SH-SY5Y (cell line): ENCODE measurements at regions not wholly inside any gene's neighbourhood (a gene's known extent, or its start where the extent isn't known, plus 50 kb on each side); places are given as distances from the start of the nearest gene placed in this dataset.

Experiments used
- GATA2 ChIP-seq: IDR thresholded peaks from 2 replicates; pipeline ENCODE4 v1.6.1; 2011; ENCODE audit warnings: mild to moderate bottlenecking, low read depth, low read length
- GATA3 ChIP-seq: IDR thresholded peaks from 2 replicates; pipeline ENCODE4 v1.6.1; 2011; ENCODE audit warnings: low read depth, mild to moderate bottlenecking, low read length, moderate library complexity

DNA sequence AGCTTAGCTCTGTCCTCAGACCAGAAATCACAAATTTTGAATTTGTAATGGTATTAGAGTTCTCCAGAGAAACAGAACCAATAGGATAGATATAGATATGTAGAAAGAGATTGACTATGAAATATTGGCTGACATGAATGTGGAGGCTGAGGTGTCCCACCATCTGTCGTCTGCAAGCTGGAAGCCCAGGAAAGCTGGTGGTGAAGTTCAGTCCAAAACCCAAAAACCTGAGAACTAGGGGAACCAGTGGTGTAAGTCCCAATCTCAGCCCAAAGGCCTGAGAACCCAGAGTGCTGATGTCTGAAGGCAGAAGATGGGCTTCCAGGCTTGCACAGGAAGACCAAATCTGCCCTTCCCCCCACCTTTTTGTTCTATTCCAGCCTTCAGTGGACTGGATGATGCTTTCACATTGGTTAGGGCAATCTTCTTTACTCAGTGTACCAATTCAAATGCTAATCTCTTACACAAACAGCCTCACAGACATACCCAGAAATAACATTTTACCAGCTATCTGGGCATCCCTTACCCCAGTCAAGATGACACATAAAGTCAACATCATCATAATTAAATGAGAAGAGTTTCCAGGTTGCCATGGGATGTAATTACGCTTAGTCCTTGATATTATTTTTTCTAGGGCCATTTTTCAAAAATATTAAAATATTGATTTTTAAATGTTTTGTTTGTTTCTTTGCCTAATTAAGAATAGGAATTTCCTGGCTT is 570.8 kb downstream of the UTRN start:
- no peak for TF ChIP-seq GATA2
- TF ChIP-seq GATA3 = no peak
